SK-N-SH treated with all-trans-retinoic acid at 6 μM for 48 hours (cell line): ENCODE measurements at regions not wholly inside any gene's neighbourhood (a gene's known extent, or its start where the extent isn't known, plus 50 kb on each side); places are given as distances from the start of the nearest gene placed in this dataset.

ENCODE experiments used
- ATAC-seq: fragments of 200-7000 bp; cut with Tn5 transposase; 3 replicates; pipeline ENCODE4 v1.9.1; 2020; ENCODE audit warnings: mild to moderate bottlenecking, moderate library complexity
- ARNTL ChIP-seq: fragments of 450-650 bp; formaldehyde crosslinking; IDR thresholded peaks from 2 replicates; pipeline ENCODE4 v1.5.0; 2020; ENCODE audit warnings: low read depth, mild to moderate bottlenecking, moderate library complexity, borderline replicate concordance
- BACH2 ChIP-seq: fragments of 250-450 bp; sonication (Bioruptor Pico); IDR thresholded peaks from 2 replicates; pipeline ENCODE4 v1.9.0; 2021; ENCODE audit warnings: mild to moderate bottlenecking, borderline replicate concordance
- CSDC2 ChIP-seq: fragments of 250-450 bp; sonication (Bioruptor Pico); IDR thresholded peaks from 2 replicates; pipeline ENCODE4 v1.5.0; 2020; ENCODE audit warnings: mild to moderate bottlenecking, moderate library complexity
- ESRRG ChIP-seq: fragments of 250-450 bp; sonication (Bioruptor Pico); IDR thresholded peaks from 2 replicates; pipeline ENCODE4 v1.6.1; 2021; ENCODE audit warnings: mild to moderate bottlenecking
- GLIS3 ChIP-seq: fragments of 250-450 bp; sonication (Bioruptor Pico); IDR thresholded peaks from 2 replicates; pipeline ENCODE4 v1.5.0; 2020; ENCODE audit warnings: mild to moderate bottlenecking, moderate library complexity
- ISL1 ChIP-seq: fragments of 250-450 bp; sonication (Bioruptor Pico); IDR thresholded peaks from 2 replicates; pipeline ENCODE4 v2.1.2; 2022; ENCODE audit warnings: mild to moderate bottlenecking, moderate library complexity
- OSR1 ChIP-seq: fragments of 250-450 bp; sonication (Bioruptor Pico); IDR thresholded peaks from 2 replicates; pipeline ENCODE4 v1.8.0; 2022; ENCODE audit warnings: moderate library complexity, mild to moderate bottlenecking, inconsistent platforms
- PPARA ChIP-seq: fragments of 250-450 bp; sonication (Bioruptor Pico); IDR thresholded peaks from 2 replicates; pipeline ENCODE4 v1.5.0; 2020; ENCODE audit warnings: mild to moderate bottlenecking, borderline replicate concordance
- RARB ChIP-seq: fragments of 250-450 bp; sonication (Bioruptor Pico); IDR thresholded peaks from 2 replicates; pipeline ENCODE4 v1.8.0; 2021; ENCODE audit warnings: mild to moderate bottlenecking, moderate library complexity
- SNAI2 ChIP-seq: fragments of 250-450 bp; sonication (Bioruptor Pico); IDR thresholded peaks from 2 replicates; pipeline ENCODE4 v1.5.0; 2020; ENCODE audit warnings: mild to moderate bottlenecking, moderate library complexity
- TCF4 ChIP-seq: fragments of 250-450 bp; sonication (Bioruptor Pico); IDR thresholded peaks from 2 replicates; pipeline ENCODE4 v1.8.0; 2021; ENCODE audit warnings: mild to moderate bottlenecking, moderate library complexity, borderline replicate concordance
- TOX ChIP-seq: fragments of 250-450 bp; sonication (Bioruptor Pico); IDR thresholded peaks from 2 replicates; pipeline ENCODE4 v1.8.0; 2021; ENCODE audit warnings: mild to moderate bottlenecking, moderate library complexity, borderline replicate concordance
- ZC3H10 ChIP-seq: fragments of 250-450 bp; sonication (Bioruptor Pico); IDR thresholded peaks from 2 replicates; pipeline ENCODE4 v1.5.1; 2021; ENCODE audit warnings: mild to moderate bottlenecking, moderate library complexity
- ZFP3 ChIP-seq: fragments of 250-450 bp; sonication (Bioruptor Pico); IDR thresholded peaks from 2 replicates; pipeline ENCODE4 v1.5.0; 2020; ENCODE audit warnings: mild to moderate bottlenecking, moderate library complexity
- ZFP30 ChIP-seq: fragments of 450-650 bp; formaldehyde crosslinking; IDR thresholded peaks from 2 replicates; pipeline ENCODE4 v1.5.0; 2022; ENCODE audit warnings: mild to moderate bottlenecking, moderate library complexity
- ZNF565 ChIP-seq: fragments of 450-650 bp; formaldehyde crosslinking; conservative IDR thresholded peaks from 2 replicates; pipeline ENCODE4 v1.5.0; 2020; ENCODE audit warnings: low read depth, mild to moderate bottlenecking, moderate library complexity
- ZNF70 ChIP-seq: fragments of 450-650 bp; formaldehyde crosslinking; IDR thresholded peaks from 2 replicates; pipeline ENCODE4 v1.5.0; 2020; ENCODE audit warnings: mild to moderate bottlenecking, moderate library complexity
- ZNF8 ChIP-seq: fragments of 450-650 bp; formaldehyde crosslinking; IDR thresholded peaks from 2 replicates; pipeline ENCODE4 v1.5.0; 2020; ENCODE audit warnings: mild to moderate bottlenecking, moderate library complexity
- TF ChIP-seq, protein P1 (sequence below): fragments of 250-450 bp; sonication (Bioruptor Pico); IDR thresholded peaks from 2 replicates; pipeline ENCODE4 v1.5.1; 2021; ENCODE audit warnings: mild to moderate bottlenecking, moderate library complexity
- TF ChIP-seq, protein P2 (sequence below): fragments of 250-450 bp; sonication (Bioruptor Pico); IDR thresholded peaks from 2 replicates; pipeline ENCODE4 v1.5.1; 2020; ENCODE audit warnings: low read depth, mild to moderate bottlenecking, moderate library complexity
- TF ChIP-seq, protein P3 (sequence below): fragments of 250-450 bp; sonication (Bioruptor Pico); IDR thresholded peaks from 2 replicates; pipeline ENCODE4 v1.8.0; 2021; ENCODE audit warnings: low read depth, mild to moderate bottlenecking, moderate library complexity, borderline replicate concordance
- TF ChIP-seq, protein P4 (sequence below): fragments of 250-450 bp; sonication (Bioruptor Pico); IDR thresholded peaks from 2 replicates; pipeline ENCODE4 v1.8.0; 2020; ENCODE audit warnings: mild to moderate bottlenecking, moderate library complexity, borderline replicate concordance

DNA sequence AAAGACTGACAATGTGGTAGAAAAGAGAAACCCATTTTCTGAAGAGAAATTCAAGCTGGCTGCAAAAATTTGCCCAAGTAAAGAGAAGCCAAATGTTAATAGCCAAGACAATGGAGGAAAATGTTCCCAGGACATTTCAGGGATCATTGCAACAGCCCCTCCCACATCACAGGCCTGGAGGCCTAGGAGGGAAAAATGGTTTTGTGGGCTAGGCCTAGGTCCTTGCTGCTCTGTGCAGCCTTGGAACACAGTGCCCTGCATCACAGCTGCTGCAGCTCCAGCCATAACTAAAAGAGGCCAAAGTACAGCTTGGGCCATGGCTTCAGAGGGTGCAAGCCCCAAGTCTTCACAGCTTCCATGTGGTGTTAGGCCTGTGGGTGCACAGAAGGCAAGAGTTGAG, 332.4 kb upstream of the LRIG3 start:
- ATAC-seq: no peak
- TF ChIP-seq ISL1 (CRISPR knock-in tag) (no peak), SNAI2 (CRISPR knock-in tag) (no peak), ZC3H10 (CRISPR knock-in tag) (no peak)
- TF ChIP-seq, protein P1, sequence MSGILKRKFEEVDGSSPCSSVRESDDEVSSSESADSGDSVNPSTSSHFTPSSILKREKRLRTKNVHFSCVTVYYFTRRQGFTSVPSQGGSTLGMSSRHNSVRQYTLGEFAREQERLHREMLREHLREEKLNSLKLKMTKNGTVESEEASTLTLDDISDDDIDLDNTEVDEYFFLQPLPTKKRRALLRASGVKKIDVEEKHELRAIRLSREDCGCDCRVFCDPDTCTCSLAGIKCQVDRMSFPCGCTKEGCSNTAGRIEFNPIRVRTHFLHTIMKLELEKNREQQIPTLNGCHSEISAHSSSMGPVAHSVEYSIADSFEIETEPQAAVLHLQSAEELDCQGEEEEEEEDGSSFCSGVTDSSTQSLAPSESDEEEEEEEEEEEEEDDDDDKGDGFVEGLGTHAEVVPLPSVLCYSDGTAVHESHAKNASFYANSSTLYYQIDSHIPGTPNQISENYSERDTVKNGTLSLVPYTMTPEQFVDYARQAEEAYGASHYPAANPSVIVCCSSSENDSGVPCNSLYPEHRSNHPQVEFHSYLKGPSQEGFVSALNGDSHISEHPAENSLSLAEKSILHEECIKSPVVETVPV (CRISPR knock-in tag): no peak

DNA sequence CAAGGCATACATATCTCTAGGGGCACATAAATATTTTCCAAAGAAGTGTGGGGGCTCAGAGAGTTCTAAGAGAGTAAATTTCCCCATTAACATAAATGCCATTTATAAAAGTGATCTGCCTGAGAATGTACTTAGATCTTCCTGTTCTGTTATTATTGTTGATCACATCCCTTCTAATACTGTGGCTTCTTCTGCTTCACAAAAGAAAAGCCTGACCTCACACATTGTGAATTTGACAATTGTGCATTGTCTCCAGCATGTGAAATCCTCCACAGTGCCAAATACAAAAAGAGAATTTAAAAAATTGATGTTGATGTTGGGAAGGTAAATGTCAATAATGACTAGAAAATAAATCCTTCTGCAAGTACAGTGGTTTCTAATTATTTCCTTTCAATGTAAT, 330.5 kb upstream of the LRIG3 start:
- ATAC-seq: no peak
- TF ChIP-seq ZC3H10 (CRISPR knock-in tag): no peak
- TF ChIP-seq, protein P2, sequence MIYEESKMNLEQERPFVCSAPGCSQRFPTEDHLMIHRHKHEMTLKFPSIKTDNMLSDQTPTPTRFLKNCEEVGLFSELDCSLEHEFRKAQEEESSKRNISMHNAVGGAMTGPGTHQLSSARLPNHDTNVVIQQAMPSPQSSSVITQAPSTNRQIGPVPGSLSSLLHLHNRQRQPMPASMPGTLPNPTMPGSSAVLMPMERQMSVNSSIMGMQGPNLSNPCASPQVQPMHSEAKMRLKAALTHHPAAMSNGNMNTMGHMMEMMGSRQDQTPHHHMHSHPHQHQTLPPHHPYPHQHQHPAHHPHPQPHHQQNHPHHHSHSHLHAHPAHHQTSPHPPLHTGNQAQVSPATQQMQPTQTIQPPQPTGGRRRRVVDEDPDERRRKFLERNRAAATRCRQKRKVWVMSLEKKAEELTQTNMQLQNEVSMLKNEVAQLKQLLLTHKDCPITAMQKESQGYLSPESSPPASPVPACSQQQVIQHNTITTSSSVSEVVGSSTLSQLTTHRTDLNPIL (CRISPR knock-in tag): no peak
- no peak for TF ChIP-seq BACH2 (CRISPR knock-in tag)
- no peak for TF ChIP-seq ZFP3 (CRISPR knock-in tag)
- TF ChIP-seq OSR1 (CRISPR knock-in tag): no peak
- TF ChIP-seq, protein P3, sequence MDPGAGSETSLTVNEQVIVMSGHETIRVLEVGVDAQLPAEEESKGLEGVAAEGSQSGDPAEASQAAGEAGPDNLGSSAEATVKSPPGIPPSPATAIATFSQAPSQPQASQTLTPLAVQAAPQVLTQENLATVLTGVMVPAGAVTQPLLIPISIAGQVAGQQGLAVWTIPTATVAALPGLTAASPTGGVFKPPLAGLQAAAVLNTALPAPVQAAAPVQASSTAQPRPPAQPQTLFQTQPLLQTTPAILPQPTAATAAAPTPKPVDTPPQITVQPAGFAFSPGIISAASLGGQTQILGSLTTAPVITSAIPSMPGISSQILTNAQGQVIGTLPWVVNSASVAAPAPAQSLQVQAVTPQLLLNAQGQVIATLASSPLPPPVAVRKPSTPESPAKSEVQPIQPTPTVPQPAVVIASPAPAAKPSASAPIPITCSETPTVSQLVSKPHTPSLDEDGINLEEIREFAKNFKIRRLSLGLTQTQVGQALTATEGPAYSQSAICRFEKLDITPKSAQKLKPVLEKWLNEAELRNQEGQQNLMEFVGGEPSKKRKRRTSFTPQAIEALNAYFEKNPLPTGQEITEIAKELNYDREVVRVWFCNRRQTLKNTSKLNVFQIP (CRISPR knock-in tag): no peak
- no peak for TF ChIP-seq ESRRG (CRISPR knock-in tag)
- TF ChIP-seq ARNTL (CRISPR knock-in tag): no peak
- TF ChIP-seq ZNF70 (CRISPR knock-in tag): no peak
- no peak for TF ChIP-seq PPARA (CRISPR knock-in tag)
- no peak for TF ChIP-seq ISL1 (CRISPR knock-in tag)
- no peak for TF ChIP-seq CSDC2 (CRISPR knock-in tag)

DNA sequence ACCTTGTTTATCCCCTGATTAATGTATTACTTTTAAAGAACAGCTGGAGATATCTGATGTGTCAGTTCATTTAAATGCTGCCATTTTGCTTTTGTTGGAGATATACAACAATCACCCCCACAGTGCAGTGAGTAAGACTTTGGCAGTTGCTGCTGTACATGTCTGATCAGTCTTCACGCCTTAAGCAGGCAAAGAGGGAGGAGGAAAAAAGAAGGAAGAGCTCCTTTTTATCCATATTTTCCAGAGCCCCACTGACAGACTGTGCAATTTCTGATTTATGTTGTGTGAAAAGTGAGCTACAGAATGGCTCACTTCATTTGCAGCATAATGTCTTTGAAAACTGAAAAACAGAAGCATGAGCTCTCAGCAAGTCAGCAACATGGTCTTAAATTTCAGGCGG, 319.7 kb upstream of the LRIG3 start:
- TF ChIP-seq RARB (CRISPR knock-in tag): no peak
- no peak for TF ChIP-seq GLIS3 (CRISPR knock-in tag)
- no peak for TF ChIP-seq ZNF70 (CRISPR knock-in tag)
- TF ChIP-seq ZFP30: no peak
- TF ChIP-seq, protein P1 (CRISPR knock-in tag): no peak
- no peak for TF ChIP-seq TOX (CRISPR knock-in tag)
- TF ChIP-seq, protein P3 (CRISPR knock-in tag): no peak
- TF ChIP-seq ZNF565 (CRISPR knock-in tag): no peak
- TF ChIP-seq ZFP3 (CRISPR knock-in tag): no peak
- TF ChIP-seq, protein P4, sequence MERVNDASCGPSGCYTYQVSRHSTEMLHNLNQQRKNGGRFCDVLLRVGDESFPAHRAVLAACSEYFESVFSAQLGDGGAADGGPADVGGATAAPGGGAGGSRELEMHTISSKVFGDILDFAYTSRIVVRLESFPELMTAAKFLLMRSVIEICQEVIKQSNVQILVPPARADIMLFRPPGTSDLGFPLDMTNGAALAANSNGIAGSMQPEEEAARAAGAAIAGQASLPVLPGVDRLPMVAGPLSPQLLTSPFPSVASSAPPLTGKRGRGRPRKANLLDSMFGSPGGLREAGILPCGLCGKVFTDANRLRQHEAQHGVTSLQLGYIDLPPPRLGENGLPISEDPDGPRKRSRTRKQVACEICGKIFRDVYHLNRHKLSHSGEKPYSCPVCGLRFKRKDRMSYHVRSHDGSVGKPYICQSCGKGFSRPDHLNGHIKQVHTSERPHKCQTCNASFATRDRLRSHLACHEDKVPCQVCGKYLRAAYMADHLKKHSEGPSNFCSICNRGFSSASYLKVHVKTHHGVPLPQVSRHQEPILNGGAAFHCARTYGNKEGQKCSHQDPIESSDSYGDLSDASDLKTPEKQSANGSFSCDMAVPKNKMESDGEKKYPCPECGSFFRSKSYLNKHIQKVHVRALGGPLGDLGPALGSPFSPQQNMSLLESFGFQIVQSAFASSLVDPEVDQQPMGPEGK: no peak
- TF ChIP-seq ZC3H10 (CRISPR knock-in tag): no peak
- no peak for TF ChIP-seq BACH2 (CRISPR knock-in tag)
- no peak for TF ChIP-seq TCF4 (CRISPR knock-in tag)
- no peak for TF ChIP-seq ESRRG (CRISPR knock-in tag)
- no peak for TF ChIP-seq ISL1 (CRISPR knock-in tag)
- no peak for TF ChIP-seq ZNF8
- TF ChIP-seq CSDC2 (CRISPR knock-in tag): no peak

More for the DNA sequence above, 319.7 kb upstream of the LRIG3 start:
- ATAC-seq: no peak
